Epidermal melanocyte (primary cell): ENCODE measurements at regions not wholly inside any gene's neighbourhood (a gene's known extent, or its start where the extent isn't known, plus 50 kb on each side); places are given as distances from the start of the nearest gene placed in this dataset.
"Not testable (repeated sequence)": the region's sequence is repeated elsewhere in the genome, so short reads cannot be mapped to it uniquely, and the experiment has no call there.

Source experiments
- DNase-seq: peaks from one replicate; pipeline ENCODE4 v3.0.0; 2011; ENCODE audit warnings: low spot score; ENCODE audit not compliant: insufficient read length

DNA sequence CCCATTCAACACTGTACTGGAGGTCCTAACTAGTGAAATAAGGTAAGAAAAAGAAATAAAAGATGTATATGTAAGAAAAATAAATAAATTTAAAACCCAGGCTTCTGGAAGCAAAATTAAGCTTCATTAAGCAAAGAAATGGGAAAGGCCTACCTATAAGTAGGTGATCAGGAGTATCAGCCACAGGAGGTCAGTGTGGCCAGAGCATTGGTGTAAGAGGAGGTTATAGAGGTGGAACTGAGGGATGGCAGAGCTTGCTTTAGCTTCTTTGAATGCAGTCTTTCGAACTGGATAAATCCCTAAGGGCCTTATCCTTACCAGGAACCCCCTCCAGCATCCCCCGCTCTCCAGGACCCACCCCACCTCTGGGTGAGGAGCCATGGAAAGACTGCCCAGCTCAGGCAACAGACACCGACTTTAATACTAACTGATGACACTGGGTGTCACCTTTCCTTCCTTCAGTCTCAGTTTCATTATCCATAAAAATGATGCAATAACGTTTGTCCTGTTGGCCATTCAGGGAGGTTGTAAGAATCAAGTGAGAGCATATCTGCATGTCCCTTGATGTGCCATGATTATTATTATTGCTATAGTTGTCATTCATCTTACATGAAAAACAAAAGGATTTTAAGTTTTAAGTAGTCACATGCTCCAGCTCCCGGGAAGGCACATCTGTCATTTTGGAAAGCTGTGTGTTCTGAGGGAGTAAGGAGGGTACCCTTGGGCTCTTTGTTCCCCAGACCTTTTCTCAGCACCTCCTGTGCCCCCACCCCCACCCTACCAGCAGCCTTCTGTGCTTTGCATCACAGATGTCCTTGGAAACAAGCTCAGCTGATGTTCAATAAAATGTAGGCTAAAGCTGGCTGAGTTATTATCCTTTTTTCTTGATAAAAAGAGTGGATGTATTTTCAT is 50.8 kb upstream of the CTNNA1 start:
- no peak for DNase-seq

DNA sequence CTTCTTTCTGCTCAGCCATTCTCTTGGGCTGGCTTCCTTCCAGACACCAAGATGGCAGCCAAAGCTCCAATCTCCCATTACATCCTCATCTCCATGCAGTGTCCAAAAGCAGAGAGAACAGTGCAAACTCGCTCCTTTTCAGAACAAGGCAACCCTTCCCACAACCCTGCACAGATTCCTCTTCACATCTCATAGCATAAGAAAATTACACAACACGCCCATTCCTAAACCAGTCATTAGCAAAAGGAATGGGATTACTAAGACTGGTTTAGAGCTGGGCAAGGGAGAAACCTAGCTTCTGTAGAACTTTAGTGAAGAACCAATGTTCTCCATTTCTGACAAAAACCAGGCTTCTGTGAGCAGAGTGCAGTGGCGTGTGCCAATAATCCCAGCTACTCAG is 51.5 kb upstream of the CTNNA1 start:
- no peak for DNase-seq

GRCh38 chr5:138700581-138701362 is 52.5 kb upstream of the CTNNA1 start:
- no peak for DNase-seq

DNA sequence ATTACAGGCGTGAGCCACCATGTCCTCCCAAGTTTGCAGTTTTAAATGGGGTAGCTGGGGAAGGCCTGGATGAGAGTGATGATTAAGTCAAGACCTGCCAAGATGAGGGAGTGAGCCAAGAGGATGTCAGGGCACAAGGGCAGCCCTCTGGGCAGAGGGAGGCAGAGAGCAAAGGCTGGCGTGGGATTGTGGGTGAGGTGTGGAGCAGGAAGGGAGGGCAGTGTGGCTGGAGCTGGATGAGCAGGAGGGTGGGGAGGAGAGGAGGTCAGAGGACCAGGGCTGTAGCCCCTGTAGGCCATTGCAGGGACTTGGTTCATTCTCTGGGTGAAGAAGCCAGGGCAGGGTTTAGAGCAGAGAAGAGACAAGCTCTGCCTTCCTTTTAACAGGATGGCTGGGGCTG is 53.7 kb upstream of the CTNNA1 start:
- no peak for DNase-seq

DNA sequence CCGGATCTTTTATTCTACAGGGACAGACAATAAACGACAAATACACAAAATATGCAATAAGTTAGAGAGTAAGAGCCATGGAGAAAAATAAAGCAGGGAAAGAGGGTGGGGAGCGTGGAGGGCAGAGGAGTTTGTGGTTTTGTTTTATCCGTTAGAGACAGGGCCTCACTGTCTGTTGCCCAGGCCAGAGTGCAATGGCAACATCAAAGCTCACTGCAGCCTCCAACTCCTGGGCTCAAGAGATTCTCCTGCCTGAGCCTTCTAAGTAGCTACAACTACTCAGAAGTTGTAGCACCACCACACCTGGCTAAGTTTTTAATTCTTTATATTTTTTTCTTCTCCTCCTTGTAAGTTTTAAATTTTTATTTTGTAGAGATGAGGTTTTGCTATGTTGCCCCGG is 54.5 kb upstream of the CTNNA1 start:
- no peak for DNase-seq

DNA sequence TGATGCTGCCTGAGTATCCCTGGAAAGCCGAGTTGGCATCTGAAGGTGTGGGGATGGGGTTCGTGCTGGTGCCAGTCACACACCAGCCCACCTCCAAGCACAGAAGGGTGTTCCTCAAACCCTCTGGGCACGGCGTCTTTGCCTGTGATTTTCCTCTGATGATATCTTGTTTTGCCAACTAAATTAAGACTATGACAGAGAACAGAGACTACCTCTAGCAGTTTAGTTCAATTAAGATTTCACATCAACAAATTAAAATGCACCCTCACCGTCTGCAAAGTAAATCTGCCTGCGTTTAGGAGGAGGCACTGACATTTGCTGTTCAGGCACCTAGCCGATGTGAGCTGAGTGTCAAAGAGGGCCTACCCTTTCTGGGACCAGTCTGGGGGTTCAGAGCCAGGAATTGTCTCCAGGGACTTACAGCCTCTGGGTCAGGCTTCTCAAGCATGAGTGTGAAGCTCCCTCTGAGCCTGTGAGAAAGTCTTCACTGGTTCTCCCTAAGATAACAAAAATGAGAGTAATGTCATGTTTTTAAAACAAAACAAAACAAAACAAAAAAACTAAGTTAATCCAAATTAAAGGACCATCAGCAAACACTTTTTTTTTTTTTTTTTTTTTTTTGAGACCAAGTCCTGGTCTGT is 55.4 kb upstream of the CTNNA1 start:
- DNase-seq = no peak

DNA sequence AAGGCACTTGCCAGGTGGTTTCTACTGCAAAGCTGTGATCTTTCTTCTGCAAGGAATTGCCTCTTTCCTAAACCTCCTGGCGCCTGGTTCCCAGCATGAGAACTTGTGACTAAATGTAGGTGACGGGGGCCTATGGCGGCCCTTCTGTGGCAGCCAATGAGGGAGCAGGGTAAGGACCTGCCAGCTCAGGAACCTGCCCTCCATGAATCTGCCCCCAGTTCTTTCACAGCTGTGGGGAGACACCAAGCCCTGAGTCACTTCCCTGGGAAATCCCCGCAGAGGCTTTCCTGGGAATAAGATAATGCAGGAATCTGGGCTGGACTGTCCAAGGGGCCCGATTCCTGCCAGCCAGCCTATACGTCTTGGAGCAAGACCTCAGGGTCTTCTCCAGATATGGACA is 56.7 kb upstream of the CTNNA1 start:
- DNase-seq = no peak

DNA sequence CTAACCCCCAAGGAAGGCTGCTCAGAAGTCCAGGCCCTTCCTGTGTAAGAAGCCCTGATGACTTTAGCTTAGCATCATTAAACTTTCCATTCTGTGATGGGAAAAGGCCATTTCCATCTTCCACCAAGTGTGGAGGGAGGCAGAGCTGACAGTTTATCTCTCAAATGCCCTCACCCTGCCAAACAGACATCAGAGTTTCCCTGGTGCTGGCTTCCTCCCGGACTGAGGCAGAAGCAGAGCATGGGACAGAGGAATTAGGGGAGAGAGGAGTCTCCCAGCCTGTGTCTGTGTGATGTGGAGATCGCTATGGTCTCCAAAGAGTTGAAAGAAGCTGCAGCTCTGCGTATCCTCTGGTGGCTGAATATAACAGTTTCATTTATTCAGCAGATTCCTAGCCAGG is 57.4 kb upstream of the CTNNA1 start:
- no peak for DNase-seq

- no peak for DNase-seq
These were observed 59.1 kb upstream of the CTNNA1 start for GRCh38 chr5:138694146-138694545.

GRCh38 chr5:138692370-138692769 is 60.9 kb upstream of the CTNNA1 start:
- no peak for DNase-seq

GRCh38 chr5:138686668-138687067 is 66.6 kb upstream of the CTNNA1 start:
- DNase-seq = no peak

GRCh38 chr5:138685193-138685745 is 68.0 kb upstream of the CTNNA1 start:
- DNase-seq = no peak

GRCh38 chr5:138682462-138682861 is 70.8 kb upstream of the CTNNA1 start:
- DNase-seq = not testable (repeated sequence)

- not testable (repeated sequence) for DNase-seq
These were observed 74.4 kb upstream of the CTNNA1 start for GRCh38 chr5:138678826-138679225.

DNA sequence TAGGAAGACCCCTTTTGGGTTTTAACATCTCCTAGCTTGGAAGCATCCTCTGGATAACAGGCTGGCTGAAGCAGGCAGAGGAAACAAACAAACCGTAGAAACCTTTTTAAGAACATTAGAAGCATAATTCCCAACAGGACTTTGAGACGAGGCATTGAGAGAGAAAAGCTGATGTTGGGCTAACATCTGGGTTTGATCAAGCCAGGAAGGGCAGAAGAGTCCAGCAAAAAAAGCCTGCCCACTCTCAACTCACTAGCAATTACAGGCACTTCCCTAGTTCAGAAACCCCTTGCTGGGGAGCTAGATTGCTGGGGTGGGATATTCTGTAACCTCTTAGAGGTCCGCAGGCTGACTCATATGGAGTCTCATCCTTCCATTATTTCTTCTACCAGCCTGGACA is 75.4 kb upstream of the CTNNA1 start:
- no peak for DNase-seq

DNA sequence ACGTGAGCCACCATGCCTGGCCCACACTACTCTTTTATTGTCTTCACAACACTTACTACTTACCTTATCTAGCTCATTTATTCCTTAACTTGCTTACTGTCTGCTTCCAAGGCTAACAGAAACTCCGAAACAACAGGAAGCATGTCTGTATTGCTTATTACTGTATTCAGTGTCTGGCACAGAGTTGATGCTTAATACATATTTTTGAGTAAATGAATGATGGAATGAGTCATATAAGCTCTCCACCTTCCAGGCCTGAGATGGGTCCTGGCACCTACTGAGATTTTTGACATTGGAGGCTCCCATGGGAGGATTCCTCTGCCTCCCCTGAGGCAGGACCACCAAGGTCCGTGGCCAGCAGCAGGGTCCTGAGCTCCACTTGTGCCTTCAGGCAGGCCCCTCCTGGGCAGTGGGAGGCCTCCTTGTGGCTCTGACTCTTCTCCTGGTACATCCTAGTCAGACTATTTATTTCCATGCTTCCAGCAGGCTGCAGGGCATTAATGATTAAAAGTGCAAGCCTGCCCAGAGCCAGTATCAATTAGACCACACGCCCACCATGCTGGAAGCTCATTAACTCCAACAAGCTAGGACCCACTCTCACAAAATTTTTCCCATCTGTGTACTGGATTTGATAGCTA is 76.5 kb upstream of the CTNNA1 start:
- DNase-seq = no peak

- no peak for DNase-seq
These were observed 77.2 kb upstream of the CTNNA1 start for GRCh38 chr5:138676002-138676401.

- no peak for DNase-seq
These were observed 84.5 kb upstream of the CTNNA1 start for GRCh38 chr5:138668451-138669380.

DNA sequence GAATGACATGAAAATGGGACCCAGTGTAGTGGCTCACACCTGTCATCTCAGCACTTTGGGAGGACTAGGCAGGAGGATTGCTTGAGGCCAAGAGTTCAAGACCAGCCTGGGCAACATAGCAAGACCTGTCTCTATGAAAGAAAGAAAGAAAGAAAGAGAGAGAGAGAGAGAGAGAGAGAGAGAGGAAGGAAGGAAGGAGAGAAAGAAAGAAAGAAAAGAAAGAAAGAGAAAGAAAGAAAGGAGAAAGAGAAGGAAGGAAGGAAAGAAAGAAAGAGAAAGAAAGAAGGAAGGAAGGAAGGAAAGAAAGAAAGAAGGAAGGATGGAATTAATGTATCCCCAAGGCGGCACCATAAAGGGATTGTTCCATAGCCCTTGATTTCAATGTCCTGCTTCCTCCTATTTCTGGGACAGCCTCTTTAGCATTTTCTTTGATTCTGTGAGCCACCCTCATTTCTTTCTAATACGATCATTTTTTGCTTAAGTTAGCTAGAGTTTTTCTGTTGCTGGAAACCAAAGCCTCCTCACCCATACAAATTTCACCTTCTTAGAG is 85.4 kb upstream of the CTNNA1 start:
- DNase-seq = not testable (repeated sequence)

GRCh38 chr5:138666226-138666742 is 86.9 kb upstream of the CTNNA1 start:
- no peak for DNase-seq
